Omental fat pad (tissue), 3 donors: ENCODE measurements at regions not wholly inside any gene's neighbourhood (a gene's known extent, or its start where the extent isn't known, plus 50 kb on each side); places are given as distances from the start of the nearest gene placed in this dataset.

Experiments
- ATAC-seq: fragments of 150-250 bp; one replicate; pipeline ENCODE4 v1.9.1; 2016; ENCODE audit warnings: mild to moderate bottlenecking, moderate library complexity; ENCODE audit not compliant: low FRiP score
- DNase-seq: peaks from one replicate; pipeline ENCODE4 v3.0.0-alpha.2; 2019; ENCODE audit warnings: low spot score
- CTCF ChIP-seq, 3 donors: fragments of 450-650 bp; IDR thresholded peaks; one replicate each; pipeline ENCODE4 v1.5.1; 2016 to 2017; ENCODE audit warnings: antibody characterized with exemption in 3 of 3, mild to moderate bottlenecking in 3 of 3, moderate library complexity in 2 of 3

GRCh38 chr20:12054556-12054955 lies 136.9 kb downstream of the BTBD3 start:
- ATAC-seq (no peak), DNase-seq (no peak)
- no peak for TF ChIP-seq CTCF (IDR thresholded peaks at IDR 0.05)

GRCh38 chr20:12055161-12055560 lies 137.5 kb downstream of the BTBD3 start:
- no peak for TF ChIP-seq CTCF (IDR thresholded peaks at IDR 0.05)
- ATAC-seq (no peak), DNase-seq (no peak)

GRCh38 chr20:12056839-12057238 lies 139.1 kb downstream of the BTBD3 start:
- DNase-seq = no peak
- TF ChIP-seq CTCF (IDR thresholded peaks at IDR 0.05) = no peak
- ATAC-seq = no peak

- DNase-seq (no peak), ATAC-seq (no peak)
- no peak for TF ChIP-seq CTCF (IDR thresholded peaks at IDR 0.05)
These were observed 140.1 kb downstream of the BTBD3 start for GRCh38 chr20:12057778-12058177.

GRCh38 chr20:12058216-12058615 lies 140.5 kb downstream of the BTBD3 start:
- no peak for DNase-seq
- no peak for ATAC-seq
- TF ChIP-seq CTCF (IDR thresholded peaks at IDR 0.05) = no peak

- DNase-seq (no peak), ATAC-seq (no peak)
- no peak for TF ChIP-seq CTCF (IDR thresholded peaks at IDR 0.05)
These were observed 143.8 kb downstream of the BTBD3 start for GRCh38 chr20:12061466-12061865.

- no peak for ATAC-seq
- no peak for TF ChIP-seq CTCF (IDR thresholded peaks at IDR 0.05)
- DNase-seq = no peak
These were observed 145.5 kb downstream of the BTBD3 start for GRCh38 chr20:12063106-12063684.
